Activated CD4-positive, alpha-beta T cell treated with anti-CD3 and anti-CD28 coated beads, Interleukin-2, Interleukin-6, amounts not matched to agents 100 ng/mL and 50 ng/mL, durations not matched to agents 16 hours and 8 hours (primary cell): ENCODE measurements at regions not wholly inside any gene's neighbourhood (a gene's known extent, or its start where the extent isn't known, plus 50 kb on each side); places are given as distances from the start of the nearest gene placed in this dataset.
"Not testable (repeated sequence)": the region's sequence is repeated elsewhere in the genome, so short reads cannot be mapped to it uniquely, and the experiment has no call there.

ENCODE experiments used
- DNase-seq: peaks from one replicate; pipeline ENCODE4 v3.0.0-alpha.2; 2020

DNA sequence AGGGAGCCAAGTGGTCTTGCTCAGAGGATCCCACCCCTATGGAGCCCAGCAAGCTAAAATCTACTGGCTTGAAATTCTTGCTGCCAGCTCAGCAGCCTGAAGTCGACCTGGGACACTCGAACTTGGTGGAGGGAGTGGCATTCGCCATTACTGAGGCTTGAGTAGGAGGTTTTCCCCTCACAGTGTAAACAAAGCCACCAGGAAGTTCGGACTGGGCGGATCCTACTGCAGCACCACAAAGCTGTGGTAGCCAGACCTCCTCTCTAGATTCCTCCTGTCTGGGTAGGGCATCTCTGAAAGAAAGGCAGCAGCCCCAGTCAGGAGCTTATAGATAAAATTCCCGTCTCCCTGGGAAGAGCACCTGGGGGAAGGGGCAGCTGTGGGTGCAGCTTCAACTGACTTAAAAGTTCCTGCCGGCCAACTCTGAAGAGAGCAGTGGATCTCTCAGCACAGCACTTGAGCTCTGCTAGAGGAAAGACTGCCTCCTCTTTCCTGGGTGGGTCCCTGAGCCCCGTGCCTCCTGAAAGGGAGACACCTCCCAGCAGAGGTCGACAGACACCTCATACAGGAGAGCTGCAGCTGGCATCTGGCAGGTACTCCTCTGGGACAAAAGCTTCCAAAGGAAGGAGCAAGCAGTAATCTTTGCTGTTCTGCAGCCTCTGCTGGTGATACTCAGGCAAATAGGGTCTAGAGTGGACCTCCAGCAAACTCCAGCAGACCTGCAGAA is 576.3 kb upstream of the NECTIN3 start:
- no peak for DNase-seq

DNA sequence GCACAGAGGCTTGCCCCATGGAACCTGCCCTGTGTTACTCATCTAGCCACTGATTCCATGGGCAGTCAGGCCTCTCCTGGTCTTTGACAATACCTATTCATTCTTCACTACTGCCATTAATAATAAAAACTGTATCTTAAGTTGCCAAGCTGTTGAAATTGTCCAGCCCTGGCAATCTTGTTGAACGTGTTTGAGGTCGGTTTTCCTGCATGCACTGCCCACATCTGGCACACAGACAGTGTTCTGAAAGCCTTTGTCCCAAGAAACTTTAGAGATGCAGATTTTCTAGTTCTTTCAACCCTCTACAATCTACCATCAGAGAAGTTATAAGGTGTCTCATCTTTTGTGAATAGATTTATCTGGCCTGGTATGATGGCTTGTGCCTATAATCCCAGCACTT is 567.2 kb upstream of the NECTIN3 start:
- no peak for DNase-seq

DNA sequence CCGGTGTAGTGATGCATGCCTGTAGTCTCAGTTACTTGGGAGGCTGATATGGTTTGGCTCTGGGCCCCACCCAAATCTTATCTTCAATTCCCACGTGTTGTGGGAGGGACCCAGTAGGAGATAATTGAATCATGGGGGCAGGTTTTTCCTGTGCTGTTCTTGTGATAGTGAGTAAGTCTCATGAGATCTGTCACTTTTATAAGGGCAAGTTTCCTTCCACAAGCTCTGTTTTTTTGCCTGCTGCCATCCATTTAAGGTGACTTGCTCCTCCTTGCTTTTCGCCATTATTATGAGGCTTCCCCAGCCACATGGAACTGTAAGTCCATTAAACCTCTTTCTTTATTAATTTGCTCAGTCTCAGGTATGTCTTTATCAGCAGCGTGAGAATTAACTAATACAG is 566.7 kb upstream of the NECTIN3 start:
- no peak for DNase-seq

DNA sequence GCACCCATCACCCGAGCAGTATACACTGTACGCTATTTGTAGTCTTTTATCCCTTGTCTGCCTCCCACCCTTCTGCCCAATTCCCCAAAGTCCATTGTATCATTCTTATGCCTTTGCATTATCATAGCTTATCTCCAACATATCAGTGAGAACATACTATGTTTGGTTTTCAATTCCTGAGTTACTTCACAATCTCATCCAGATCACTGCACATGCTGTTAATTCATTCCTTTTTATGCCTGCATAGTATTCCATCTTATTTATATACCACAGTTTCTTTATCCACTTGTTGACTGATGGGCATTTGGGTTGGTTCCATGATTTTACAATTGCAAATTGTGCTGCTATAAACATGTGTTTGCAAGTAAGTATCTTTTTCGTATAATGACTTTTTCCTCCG is 564.7 kb upstream of the NECTIN3 start:
- DNase-seq = no peak

DNA sequence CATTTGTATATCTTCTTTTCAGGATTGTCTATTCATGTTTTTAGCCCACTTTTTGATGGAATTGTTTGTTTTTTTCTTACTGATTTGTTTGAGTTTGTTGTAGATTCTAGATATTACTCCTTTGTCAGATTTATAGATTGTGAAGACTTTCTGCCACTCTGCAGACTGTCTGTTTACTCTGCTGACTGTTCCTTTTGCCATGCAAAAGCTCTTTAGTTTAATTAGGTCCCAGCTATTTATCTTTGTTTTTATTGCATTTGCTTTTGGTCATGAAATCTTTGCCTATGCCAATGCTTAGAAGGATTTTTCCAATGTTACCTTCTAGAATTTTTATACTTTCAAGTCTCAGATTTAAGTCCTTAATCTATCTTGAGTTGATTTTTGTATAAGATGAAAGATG is 564.0 kb upstream of the NECTIN3 start:
- DNase-seq = not testable (repeated sequence)

DNA sequence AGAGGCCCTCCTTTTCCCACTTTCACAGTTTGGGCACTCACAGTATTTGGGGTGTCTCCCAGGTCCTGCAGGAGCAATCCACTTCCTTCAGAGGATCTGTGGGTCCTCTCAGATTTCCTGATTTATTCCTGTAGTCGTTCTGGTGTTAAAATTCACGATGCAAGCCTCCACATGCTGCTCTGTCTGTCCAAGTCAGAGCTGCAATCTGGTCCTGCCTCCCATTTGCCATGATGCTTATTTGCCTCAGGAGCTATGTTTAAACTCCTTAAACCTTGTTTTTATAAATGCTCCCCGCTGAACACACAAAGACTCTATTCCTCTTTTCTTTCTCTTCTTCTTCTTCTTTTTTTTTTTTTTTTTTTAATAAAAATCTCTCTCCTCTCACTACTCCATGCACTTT is 558.7 kb upstream of the NECTIN3 start:
- no peak for DNase-seq

DNA sequence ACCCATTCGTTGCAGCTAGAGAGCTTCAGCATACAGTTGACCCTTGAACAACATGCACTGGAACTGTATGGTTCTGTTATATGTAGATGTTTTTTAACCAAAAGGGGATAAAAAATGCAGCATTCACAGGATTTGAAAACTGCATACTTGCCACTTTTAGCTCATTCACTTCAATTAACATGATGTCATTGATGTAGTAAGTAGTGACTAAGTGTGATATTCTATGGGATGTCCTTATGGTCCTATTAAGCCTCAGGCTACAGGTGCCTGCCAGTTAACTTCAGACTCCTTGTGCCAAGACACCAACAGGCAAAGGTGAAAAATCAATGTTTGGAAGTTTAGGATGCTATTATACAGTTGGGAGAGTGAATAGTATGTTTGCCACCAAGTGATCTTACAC is 553.6 kb upstream of the NECTIN3 start:
- no peak for DNase-seq

DNA sequence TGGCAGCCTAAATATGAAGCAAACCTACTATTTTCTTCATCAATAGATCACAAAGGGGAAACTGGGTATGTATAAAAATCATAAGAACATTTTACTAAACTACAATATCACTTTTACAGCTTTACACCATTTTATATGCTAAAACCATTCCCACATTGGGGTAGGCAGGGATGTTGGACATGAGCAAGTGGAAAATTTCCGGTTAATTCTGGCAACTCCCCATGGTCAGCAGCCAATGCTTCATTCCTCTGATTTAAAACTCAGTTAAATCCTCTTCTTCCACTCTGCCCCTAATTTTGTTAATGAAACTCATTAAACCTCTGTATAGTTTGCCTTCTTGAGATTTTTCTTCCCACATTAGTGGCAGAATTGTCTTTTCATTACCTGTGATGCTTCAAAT is 552.5 kb upstream of the NECTIN3 start:
- DNase-seq = no peak

DNA sequence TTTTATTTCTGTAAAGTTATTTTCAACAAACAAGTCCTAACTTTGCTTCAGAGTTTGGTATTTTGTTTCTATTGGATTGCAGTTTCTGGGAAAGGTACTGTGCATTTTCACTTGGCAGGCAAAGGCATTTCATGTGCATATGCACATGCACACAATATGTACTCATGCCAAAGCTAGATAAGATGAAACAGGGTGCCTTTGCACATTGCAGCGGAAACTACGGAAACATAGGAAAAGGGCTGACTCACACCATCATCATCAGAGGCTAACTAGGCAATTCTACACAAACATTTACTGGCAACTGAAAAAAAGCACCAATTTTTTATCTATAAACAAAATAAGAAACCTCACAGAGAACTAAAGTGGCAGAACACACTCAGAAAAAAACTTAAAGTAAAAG is 550.6 kb upstream of the NECTIN3 start:
- DNase-seq = no peak

DNA sequence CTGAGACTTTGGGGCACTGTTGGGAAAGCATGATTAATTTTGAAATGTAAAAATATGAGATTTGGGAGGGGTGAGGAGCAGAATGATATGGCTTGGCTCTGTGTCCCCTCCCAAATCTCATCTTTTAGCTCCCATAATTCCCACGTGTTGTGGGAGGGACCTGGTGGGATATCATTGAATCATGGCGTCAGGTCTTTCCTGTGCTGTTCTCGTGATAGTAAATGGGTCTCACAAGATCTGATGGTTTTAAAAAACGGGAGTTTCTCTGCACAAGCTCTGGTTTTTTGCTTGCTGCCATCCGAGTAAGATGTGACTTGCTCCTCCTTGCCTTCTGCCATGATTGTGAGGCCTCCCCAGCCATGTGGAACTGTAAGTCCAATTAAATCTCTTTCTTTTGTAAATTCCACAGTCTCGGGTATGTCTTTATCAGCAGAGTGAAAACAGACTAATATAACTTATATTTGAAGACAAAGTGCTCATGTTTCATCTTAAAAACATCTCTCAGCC is 546.0 kb upstream of the NECTIN3 start:
- not testable (repeated sequence) for DNase-seq

DNA sequence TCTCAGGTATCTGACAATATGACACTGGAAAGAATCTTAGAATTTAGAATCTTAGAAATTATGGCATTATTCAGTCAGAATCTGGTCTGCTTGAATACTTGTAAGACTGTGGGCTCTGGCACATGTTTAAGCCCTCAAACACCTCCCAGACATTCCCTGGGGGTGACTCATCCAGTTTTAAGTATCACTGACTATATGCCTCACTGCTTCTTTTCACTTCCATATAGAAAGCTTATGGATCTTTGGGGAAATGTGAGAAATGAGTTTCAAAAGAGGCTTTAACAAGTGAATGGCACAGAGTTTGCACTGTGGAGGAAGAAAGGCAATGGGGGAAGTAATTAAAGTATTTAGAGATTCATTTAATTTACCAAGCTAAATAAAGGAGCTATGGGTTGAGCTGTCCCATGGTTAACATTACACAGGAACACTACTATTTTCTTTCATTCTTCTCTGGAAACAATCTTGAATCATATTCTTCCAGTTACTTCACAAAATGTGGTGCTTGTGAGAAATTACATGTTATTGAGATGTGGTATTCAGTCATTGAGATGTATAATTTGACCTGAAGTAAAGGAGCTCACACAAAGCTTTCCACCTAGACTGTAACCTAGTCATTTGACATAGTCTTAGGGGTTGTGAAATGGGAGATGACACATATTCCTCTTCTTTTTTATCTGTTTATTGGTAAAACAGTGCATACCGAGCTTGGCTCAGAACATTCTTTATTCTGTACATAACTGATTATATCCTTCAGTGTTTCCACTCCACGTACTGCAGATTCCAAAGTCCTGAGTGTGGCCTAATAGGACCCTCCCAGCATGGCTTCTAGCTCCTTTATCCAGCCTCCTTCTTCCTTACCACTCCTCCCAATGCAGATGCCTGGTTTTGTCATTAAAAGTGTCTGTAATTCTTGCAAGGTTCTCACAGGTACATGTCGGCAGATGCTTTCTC is 544.6 kb upstream of the NECTIN3 start:
- no peak for DNase-seq

DNA sequence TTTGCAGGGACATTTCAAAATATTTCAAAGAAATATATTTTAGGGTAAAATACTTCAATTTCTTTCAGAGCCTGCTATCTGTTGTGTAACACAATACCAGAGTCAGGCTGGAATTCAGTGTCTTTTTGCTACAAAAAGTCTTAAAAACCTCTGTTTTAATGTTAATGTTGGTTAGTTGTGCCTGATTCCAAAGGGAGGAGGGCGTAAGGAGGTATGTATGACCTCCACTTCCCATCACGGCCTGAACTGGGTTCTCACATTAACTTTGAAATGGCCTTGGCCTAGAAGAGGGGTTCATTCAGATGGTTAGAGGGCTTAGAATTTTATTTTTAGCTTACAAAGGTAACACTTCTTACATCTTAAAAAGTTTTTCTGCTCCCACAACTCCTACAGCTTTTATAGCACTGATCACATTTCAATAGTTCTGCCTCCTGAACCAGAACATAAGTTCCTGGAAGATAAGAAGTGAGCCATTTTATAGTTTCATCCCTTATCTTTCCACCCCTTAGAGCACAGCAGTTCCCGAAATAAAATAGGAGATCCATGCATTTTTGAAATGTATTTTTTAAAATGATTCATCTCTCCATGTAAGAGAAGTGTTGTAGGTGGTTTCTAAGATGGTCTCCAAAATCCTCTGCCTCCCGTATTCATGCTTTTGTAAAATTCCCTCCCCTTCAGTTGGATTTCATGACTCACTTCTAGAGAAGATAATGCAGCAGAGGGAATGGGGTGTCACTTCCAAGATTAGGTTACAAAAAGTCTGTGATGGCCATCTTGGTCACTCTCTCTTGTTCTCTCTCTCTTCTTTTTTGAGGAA is 543.1 kb upstream of the NECTIN3 start:
- DNase-seq = no peak

DNA sequence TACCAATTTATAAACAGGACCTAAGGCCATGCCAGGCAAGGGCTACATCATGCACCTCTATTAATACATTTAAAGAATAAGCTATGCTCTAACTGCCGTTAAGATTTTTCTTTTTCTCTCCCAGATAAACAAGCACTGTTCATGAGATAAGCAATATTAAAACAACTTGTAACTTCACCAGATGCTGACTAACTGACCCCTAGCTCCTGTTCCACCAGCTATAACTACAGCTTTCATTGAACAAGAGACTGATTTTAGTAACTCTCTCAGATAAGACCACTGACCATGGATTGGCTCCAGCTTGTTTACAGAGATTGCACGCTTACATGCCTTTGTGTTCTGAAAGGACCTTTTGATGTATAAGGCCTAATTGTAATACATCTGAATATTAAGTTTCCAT is 540.7 kb upstream of the NECTIN3 start:
- no peak for DNase-seq

DNA sequence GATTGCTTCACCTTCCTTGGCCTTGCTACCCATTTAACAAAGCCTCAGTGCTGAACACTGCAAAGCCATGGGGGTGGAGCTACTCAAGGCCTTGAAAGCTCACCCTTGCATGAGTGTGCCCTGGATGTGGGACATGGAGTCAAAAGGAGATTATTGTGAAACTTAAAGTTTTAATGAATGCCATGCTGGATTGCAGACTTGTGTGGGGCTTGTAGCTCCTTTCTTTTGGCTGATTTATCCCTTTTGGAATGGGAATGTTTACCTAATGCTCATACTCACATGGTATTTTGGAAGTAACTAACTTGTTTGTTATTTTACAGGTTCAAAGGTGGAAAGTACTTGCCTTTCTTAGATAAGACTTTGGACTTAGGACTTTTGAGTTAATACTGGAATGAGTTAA is 538.5 kb upstream of the NECTIN3 start:
- no peak for DNase-seq

DNA sequence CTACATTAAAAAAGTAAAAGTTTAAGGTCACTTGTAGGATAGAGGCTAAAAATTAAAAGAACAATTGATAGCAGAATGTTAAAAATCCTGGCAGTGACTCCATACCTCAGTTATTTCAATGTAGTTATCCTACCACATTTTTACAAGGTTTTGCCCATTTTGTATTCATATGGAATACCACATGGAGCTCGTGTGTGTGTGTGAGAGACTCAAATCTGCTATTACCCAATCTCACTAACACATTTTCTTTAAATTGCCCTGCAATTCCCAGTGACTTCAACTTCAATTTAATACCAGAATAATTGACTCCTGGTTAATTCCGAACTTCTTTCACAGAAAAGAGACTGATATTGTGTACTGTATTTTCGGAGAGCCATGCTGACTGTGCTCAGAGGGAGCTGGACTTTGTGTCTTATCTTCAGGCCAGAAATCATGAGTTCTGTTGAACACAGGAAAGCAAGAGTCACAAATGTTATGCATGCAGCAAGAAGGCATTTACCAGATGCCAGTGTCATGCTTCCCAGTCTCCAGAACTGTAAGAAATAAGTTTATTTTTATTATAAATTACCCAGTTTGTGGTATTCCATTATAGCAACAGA is 529.0 kb upstream of the NECTIN3 start:
- DNase-seq = no peak

DNA sequence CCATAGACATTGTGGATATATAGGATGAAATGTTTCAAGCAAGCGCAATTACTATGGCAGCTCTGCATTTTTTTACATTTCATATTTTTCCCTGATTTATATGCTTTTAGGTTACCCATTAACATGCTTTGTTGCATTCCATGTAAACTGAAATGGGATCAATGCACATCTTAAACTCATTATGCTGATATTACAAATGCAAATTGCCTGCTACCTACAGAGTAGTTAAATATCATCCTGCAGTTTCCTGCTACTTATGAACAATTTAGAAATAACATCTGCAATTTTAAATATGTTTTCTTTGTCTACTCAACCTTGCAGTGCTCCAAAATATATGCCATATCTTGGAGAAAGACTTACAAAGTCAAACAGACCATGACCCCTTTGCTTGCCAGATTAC is 526.9 kb upstream of the NECTIN3 start:
- DNase-seq = no peak

DNA sequence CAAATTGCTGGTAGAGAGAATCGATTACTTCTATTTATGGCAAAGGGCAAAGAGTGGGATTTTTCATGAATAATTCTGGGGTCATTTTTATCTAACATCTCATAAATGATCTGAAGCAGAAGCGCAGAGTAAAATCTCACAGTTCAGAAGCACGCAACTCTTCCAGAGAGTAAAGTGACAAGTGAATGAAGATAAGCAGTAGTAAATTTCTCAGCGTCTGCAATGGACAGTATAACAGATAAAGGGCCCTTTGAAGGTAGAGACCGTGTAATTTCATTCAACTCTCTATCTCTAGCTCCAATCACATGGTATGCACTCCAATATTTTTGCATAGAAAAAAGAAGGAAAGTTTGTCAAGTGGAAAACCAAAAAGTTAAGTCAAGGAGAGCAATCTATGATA is 521.1 kb upstream of the NECTIN3 start:
- no peak for DNase-seq

DNA sequence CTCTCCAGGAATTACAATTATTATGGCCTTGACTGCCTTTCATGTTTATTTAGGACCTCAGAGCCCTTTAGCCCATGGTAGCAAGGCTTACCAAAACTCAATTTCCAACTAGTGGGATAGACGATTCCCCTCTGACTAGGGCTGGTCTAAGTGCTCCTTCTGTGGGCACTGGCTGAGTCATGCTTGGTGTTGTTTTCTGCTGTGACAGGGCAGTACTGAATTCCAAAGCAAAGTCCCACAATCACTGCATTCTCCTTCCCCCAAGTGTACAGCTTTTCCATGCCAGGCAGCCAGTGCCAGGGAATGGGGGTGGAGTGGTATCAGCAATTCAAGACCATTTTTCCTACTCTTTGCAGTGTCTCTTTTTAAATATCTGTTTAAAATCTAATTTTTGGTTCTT is 509.0 kb upstream of the NECTIN3 start:
- DNase-seq = no peak

DNA sequence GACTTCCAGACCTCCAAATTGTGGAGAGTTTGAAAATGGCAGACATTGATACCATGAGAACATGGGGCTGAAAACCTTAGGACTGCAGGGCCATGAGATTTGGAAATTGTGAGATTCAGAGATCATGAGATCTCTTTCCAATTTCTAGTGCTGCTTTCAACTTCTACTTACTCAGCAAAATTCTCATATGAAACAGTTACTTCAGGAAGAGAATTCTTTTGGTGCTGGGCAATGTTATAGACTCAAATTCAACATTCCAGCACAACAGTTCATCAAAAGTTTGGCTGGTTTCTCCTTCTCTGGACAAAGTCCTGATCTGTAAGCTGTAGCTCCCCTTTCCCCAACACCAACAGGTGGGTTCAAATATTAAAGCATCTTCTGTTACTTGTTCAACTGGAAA is 506.9 kb upstream of the NECTIN3 start:
- DNase-seq = no peak

DNA sequence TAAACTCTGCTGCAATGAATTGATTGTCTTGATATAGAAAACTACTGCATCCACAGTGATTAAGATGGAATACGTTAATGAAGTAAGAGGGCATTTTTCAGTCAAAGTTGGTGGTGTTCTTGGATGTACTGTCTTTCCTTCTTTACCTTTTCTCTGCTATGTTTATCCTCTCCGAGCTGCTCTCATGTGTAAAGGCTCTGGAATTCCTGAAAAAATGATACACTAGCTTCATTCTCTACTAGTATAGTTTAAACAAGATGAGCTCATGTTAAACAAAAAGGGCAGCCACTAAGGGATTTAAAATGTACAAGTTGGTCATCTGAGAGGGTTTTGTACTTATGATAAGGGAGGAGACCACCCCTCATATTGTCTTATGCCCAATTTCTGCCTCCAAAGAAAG is 504.6 kb upstream of the NECTIN3 start:
- DNase-seq = no peak

DNA sequence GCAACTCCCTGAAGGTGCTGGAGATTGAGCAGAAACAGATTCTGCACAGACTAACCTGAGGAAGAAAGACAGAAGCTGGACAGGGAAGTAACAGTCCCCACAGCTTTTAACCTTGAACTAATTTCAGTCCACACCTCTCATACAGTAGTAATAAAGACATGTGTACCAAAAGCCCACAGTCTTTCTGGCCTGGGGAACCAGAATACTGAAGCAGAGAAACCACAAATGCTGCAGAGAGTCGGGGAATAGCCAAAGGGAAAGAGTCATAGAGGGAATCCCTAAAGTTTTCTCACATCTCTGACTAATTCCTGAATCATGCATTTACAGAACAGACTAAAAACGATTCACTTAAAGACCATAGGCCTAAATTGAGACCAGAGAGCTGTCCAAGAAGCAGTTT is 503.4 kb upstream of the NECTIN3 start:
- DNase-seq = peak; percentile 39

DNA sequence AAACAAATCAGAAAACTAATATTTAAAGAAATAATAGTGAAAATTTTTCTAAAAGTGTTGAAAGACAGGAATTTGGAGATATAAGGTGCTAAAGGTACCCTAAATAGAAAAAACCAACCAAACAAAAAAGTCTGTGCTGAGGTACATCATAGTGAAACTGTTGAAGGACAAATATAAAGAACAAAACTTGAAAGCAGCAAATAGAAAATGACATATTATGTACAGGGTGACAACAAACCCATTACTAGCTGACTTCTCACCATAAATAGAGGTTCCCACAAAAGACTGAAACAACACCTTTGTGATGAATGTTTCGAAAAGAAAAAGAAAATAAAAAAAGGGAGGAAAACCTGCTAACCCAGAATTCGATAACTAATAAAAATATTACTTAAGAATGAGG is 502.5 kb upstream of the NECTIN3 start:
- no peak for DNase-seq

DNA sequence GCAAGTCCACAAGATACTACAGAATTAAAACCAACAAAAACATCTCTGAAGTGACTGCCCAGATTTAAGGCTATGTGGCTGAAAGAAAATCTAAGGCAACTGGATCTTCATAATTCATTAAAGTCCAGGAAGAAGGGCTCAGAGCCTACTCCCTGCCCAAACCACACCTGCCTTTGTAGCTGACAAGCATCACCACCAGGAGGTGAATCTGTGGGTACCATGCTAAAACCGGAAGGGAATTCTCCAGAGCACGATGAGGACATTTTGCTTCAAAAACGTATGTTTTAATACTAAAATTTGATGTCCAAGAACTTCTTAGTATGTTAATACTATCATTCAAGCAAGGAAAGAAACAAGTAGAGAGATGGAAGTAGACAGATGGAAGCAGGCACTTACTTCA is 495.9 kb upstream of the NECTIN3 start:
- no peak for DNase-seq
